AG20443 (cell line): ENCODE measurements at regions not wholly inside any gene's neighbourhood (a gene's known extent, or its start where the extent isn't known, plus 50 kb on each side); places are given as distances from the start of the nearest gene placed in this dataset.
"Not testable (repeated sequence)": the region's sequence is repeated elsewhere in the genome, so short reads cannot be mapped to it uniquely, and the experiment has no call there.

Experiments
- DNase-seq: peaks from one replicate; pipeline ENCODE4 v3.0.0; 2012; ENCODE audit warnings: low spot score, mixed read lengths

- no peak for DNase-seq
Measured at GRCh38 chr11:71383461-71383860, 64.7 kb downstream of the DHCR7 start.

GRCh38 chr11:71381781-71382505 is 66.2 kb downstream of the DHCR7 start:
- no peak for DNase-seq

- no peak for DNase-seq
Measured at GRCh38 chr11:71379701-71380100, 68.5 kb downstream of the DHCR7 start.

- no peak for DNase-seq
Measured at GRCh38 chr11:71373791-71374454, 74.3 kb downstream of the DHCR7 start.

- peak; percentile 65 for DNase-seq
Measured at GRCh38 chr11:71372693-71373657, 75.2 kb downstream of the DHCR7 start.

GRCh38 chr11:71371674-71372069 is 76.5 kb downstream of the DHCR7 start:
- no peak for DNase-seq

GRCh38 chr11:71370895-71371673 is 77.1 kb downstream of the DHCR7 start:
- DNase-seq = no peak

- no peak for DNase-seq
Measured at GRCh38 chr11:71370020-71370747, 78.0 kb downstream of the DHCR7 start.

- DNase-seq = no peak
Measured at GRCh38 chr11:71369411-71369810, 78.8 kb downstream of the DHCR7 start.

- DNase-seq = no peak
Measured at GRCh38 chr11:71368966-71369365, 79.2 kb downstream of the DHCR7 start.

- DNase-seq = no peak
Measured at GRCh38 chr11:71367756-71368155, 80.4 kb downstream of the DHCR7 start.

GRCh38 chr11:71367276-71367675 is 80.9 kb downstream of the DHCR7 start:
- DNase-seq = not testable (repeated sequence)

GRCh38 chr11:71366076-71366475 is 82.1 kb downstream of the DHCR7 start:
- no peak for DNase-seq

GRCh38 chr11:71365626-71366025 is 82.6 kb downstream of the DHCR7 start:
- DNase-seq = no peak

- DNase-seq = no peak
Measured at GRCh38 chr11:71364806-71365205, 83.4 kb downstream of the DHCR7 start.

- no peak for DNase-seq
Measured at GRCh38 chr11:71364176-71364671, 84.0 kb downstream of the DHCR7 start.

GRCh38 chr11:71363721-71364120 is 84.5 kb downstream of the DHCR7 start:
- DNase-seq = no peak

- no peak for DNase-seq
Measured at GRCh38 chr11:71358963-71359567, 89.1 kb downstream of the DHCR7 start.

GRCh38 chr11:71358122-71358728 is 90.0 kb downstream of the DHCR7 start:
- no peak for DNase-seq

GRCh38 chr11:71357414-71357813 is 90.8 kb downstream of the DHCR7 start:
- no peak for DNase-seq
